ENCODE measurements at regions not wholly inside any gene's neighbourhood (a gene's known extent, or its start where the extent isn't known, plus 50 kb on each side); places are given as distances from the start of the nearest gene placed in this dataset.
"Not testable (repeated sequence)": the region's sequence is repeated elsewhere in the genome, so short reads cannot be mapped to it uniquely, and the experiment has no call there.

DNA sequence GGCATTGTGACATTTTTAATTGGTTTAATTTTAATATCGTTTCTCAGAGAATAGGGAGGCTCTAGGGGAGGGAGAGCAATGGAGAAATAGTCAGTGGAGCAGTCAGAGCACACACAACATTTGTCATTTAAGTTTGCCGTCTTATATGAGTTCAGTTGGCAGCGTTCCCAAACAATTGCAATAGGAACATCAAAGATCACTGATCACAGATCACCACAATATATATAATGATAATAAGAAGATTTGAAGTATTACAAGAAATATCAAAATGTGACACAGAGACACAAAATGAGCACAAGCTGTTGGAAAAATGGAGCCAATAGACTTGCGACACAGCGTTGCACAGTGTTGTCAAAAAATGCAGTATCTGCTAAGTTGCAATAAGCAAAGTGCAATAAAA lies 303.7 kb downstream of the CDH19 start:
- ATAC-seq, result no peak
- no peak for DNase-seq (ENCODE audit: low spot score)

DNA sequence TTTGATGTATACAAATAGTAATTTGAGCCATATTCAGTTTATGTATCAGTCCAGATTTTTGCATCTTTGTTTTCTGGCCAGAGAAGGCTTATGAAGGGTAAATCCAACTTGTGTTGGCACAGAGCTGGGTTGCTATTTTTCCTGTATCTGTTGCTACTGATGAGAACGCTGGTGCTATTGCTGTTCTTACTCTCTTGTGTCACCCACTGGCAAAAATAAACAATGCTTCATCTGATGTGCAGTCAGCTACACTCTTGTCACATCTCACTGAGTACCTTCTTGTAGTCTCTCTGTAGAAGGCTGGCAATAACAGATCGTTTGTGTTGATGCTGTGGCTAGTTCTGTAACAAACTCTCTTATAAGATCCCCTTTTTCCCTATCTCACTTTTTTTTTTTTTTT lies 323.4 kb downstream of the CDH19 start:
- DNase-seq (ENCODE audit: low spot score), result no peak
- no peak for ATAC-seq

DNA sequence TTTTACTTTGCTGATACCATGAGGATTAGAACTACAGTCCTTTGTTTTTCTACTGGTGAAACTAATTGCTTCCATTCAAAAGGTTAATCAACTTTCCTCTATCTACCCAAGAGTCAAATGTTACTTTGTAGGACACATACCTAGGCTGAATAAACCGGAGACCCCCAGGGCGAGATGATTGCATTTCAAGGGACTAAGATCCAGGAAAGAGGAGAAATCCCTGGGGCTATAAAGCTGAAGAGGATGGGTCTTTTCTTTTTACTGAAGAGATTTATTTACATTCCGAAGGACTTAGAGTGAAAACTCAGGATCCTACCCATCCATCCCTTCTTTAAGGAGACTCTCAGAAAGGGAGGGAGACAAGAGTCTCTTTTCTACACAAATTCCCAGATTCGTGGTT lies 331.9 kb downstream of the CDH19 start:
- no peak for ATAC-seq

DNA sequence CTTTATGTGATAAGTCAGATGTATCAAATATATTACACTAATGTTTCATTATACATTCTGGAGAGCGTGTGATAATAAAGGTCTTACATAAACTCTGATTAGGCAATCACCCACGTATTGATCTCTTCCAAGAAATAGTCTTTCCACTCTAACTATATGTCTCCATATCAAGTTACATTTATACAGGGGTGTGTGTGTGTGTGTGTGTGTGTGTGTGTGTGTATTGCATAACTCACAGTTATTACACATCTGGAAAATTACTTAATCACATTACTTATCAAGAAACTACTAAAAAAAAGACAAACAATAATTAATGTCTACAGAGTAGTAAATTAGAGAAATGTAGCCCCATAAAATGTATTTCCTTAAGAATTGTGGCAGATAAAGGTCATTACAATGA lies 339.8 kb downstream of the CDH19 start:
- no peak for ATAC-seq
- DNase-seq (ENCODE audit: low spot score), result no peak

More for the DNA sequence above, 331.9 kb downstream of the CDH19 start:
- no peak for DNase-seq (ENCODE audit: low spot score)

DNA sequence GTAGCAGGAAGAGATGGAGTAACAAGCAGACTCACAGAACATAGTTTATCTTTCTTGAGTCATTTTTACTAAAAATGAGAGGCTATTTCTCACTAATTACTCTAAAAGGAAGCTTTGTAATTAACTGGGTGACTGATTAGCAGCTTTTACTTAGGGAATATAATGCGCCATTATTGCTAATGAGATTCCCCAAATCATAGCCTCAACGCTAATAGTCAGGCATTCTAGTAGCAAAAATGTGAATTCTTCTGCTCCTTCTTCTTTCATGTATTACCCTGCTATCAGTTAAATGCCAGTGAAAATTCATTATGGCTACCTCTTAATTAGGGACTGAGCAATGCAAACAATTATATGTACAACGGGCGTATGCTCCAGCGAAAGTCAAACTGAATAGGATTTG lies 349.8 kb downstream of the CDH19 start:
- DNase-seq (ENCODE audit: low spot score) (no peak), ATAC-seq (no peak)

DNA sequence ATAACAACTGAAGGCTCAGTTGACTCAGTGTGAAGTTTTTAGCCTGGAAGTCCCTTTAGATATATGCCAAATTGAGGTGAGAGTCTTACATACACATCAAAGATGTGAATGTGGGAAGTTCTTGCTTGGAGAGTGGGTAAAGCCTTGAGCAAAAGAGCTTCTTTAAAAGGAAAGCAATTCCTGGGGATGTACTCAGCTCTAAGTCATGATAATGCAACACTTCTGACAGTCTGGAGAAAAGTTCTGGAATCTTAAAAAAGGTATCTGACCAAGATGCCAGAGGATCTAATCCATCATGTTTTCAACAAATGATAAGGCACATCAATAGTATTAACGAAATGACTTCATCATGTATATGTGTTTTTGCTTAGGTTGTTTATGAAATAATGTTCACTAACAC lies 351.2 kb downstream of the CDH19 start:
- DNase-seq (ENCODE audit: low spot score) (no peak), ATAC-seq (no peak)

DNA sequence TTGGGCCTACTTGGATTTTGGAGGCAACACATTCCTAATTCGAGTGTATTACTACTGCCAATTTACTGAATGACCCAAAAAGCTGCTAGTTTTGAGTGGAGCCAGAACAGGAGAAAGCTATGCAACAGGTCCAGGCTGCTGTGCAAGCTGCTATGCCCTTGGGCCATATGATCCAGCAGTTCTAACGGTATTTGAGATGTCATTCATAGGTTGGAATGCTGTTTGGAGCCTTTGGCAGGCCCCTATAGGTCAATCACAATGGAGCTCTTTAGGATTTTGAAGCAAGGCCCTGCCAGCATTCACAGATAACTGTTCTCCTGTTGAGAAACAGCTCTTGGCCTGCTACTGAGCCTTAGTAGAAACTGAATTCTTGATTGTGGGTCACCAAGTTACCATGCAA lies 368.7 kb downstream of the CDH19 start:
- ATAC-seq (no peak), DNase-seq (ENCODE audit: low spot score) (no peak)

DNA sequence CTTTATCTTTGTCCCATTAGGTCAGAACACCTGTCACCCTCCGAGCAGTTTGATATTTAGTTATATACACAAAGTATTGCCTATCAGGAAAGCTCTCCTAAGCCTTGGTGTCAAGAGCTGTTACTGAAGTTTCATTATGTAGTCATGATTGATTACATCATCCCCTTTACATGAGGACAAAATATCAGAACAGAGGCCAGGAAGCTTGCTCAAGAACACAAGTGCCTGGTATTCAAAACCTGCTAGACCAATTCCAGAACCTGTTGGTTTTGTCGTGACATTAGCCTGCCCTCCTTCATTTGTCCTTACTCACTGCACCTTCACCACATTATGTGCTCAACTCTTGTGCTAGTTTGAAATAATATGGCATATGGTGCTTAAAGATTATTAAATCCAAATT lies 377.1 kb downstream of the CDH19 start:
- ATAC-seq, result no peak
- no peak for DNase-seq (ENCODE audit: low spot score)

DNA sequence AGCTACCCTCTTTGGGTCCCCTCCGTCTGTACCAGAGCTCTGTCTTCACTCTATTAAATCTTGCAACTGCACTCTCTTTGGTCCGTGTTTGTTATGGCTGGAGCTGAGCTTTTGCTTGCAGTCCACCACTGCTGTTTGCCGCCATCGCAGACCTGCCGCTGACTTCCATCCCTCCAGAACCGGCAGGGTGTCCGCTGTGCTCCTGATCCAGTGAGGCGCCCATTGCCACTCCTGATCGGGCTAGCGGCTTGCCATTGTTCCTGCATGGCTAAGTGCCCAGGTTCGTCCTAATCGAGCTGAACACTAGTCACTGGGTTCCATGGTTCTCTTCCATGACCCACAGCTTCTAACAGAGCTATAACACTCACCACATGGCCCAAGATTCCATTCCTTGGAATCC lies 380.6 kb downstream of the CDH19 start:
- DNase-seq (ENCODE audit: low spot score); ATAC-seq: not testable (repeated sequence)

DNA sequence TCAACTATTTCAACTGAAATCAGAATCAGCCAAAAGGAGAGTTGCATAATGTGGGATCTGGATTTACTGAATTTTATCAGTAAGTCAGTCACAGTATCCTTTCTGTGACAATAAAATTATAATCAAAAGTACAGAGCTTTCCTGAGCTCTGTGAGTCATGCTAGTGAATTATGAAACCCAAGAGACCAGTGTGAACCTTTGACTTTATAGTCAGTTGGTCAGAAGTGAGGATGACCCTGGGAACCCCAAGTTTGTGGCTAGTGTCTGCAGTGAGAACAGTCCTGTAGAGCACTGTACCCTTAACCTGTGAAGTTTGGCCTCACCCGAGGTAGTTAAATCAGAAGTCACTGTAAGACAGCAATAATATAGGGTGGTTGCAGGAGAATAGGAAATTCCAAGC lies 381.7 kb downstream of the CDH19 start:
- ATAC-seq, result no peak
- DNase-seq (ENCODE audit: low spot score), result no peak

DNA sequence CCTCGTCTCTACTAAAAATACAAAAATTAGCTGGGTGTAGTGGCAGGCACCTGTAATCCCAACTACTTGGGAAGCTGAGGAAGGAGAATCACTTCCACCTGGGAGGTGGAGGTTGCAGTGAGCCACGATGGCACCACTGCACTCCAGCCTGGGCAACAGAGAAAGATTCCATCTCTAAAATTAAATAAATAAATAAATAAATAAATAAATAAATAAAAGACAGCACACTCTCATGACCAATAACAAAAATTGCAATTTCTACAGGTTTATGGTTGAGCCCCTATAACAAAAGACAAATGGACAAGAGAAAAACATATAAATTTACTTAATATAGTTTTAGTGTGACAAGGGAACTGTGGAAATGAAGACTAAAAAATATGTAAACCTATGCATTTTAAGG lies 384.1 kb downstream of the CDH19 start:
- DNase-seq (ENCODE audit: low spot score), result no peak
- ATAC-seq, result no peak

DNA sequence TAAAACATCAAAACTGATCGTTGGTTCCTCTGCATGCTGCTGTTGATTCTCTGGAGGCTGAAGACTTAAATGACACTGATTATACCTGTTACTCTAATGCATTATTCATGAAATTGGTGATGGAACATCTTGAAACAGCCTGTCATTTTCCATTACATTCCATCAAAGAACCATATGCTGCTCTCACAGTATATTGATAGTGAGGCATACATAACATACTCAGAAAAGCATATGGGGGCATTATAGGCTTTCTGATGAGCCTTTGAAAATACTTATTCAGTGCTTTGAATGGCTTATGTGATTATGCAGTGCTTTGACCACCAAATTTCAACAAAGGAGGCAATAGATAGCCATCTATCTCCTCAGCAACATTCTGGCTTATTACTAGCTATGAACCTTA lies 392.1 kb downstream of the CDH19 start:
- no peak for DNase-seq (ENCODE audit: low spot score)
- ATAC-seq, result no peak

DNA sequence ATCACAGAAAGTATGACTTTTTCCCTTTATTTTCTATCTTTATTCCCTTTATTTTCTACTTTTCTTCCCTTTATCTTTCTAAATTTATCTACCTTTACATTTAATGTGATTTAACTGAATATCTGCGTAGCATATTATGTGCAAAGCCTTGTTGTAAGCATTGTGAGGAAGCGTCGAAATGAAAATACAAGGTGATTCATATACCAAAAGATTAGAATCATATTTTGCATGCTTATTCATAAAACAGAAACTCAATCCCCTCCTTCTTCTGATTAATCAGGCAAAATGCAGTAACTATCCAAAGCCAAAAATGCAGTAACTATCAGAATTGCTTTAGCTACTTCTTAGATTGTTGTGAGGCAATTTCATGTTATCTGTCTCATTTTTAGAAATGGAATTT lies 393.0 kb downstream of the CDH19 start:
- ATAC-seq (no peak), DNase-seq (ENCODE audit: low spot score) (no peak)

DNA sequence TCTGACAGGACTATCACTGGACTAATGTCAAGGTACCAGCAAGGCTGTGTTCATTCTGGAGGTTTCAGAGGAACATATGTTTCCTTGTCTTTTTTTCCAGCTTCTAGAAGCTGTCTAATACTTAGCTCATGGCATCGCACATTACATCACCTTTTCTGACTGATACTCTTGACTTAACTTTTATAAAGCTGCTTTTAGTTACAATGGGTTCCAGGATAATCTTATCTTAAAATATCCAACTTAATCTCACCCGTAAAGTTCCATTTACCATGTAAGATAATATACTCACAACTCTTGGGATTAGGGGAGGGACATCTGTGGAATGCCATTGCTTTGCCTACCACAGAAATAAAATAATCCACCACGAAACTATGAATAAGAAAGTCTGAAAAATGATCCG lies 394.2 kb downstream of the CDH19 start:
- DNase-seq (ENCODE audit: low spot score), result no peak

DNA sequence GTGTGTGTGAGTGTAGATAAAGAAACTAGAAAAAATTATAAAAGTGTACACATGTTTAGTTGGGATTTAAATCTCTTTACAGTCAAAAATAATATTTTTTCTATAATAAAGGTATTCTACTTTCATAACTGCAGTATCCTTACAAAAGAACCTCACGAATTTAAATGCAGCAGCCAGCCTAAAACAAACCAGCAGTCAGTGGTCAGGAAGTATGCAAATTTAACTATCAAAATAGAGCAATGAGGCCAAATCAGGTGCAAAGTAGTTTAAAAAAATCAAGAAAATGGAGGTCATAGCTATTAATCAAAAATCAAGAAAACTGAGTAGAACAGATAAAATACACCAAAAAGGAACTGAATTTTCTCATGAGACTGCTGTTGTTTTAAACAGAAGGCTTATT lies 407.1 kb downstream of the CDH19 start:
- ATAC-seq, result no peak
- DNase-seq (ENCODE audit: low spot score), result no peak

More for the DNA sequence above, 394.2 kb downstream of the CDH19 start:
- no peak for ATAC-seq

DNA sequence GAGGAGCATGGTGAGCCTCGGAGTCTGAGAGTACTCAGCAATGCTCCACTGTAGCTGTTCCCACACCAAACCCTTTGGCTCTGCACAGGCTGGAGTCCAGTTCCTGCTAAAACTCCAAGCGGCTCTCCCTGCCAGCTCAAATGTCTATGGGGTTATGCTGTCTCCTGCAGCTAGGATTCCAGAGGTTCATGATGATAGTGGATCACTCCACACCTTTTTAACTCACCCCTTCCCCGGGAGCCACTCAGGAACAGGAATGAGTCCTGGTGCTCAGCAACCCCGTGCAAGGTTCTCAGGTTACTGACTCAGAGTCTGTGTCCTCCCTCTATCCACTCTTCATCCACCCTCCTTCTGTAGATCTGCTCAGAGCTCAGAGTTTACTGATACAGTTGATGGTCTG lies 410.0 kb downstream of the CDH19 start:
- DNase-seq (ENCODE audit: low spot score), result no peak
- no peak for ATAC-seq

DNA sequence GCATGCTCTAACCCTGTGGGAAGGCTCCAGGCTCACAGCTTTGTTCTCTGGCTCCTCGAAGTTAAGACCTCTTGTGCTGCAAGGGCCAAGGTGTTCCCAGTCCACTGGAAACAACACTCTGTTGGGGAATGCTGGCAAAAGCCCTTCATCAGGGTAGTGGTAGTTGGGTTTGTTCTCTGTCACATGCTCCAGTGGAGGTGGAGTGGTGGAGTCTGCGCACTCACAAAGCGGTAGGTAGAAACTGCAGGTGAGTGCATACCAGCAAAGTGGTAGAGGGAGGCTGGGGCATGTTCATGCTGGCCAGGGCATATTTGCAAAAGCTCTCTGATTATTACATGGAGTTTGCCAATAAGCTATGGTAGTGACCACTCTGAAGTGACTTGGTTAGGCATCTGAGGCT lies 410.5 kb downstream of the CDH19 start:
- no peak for DNase-seq (ENCODE audit: low spot score)
- ATAC-seq, result no peak

DNA sequence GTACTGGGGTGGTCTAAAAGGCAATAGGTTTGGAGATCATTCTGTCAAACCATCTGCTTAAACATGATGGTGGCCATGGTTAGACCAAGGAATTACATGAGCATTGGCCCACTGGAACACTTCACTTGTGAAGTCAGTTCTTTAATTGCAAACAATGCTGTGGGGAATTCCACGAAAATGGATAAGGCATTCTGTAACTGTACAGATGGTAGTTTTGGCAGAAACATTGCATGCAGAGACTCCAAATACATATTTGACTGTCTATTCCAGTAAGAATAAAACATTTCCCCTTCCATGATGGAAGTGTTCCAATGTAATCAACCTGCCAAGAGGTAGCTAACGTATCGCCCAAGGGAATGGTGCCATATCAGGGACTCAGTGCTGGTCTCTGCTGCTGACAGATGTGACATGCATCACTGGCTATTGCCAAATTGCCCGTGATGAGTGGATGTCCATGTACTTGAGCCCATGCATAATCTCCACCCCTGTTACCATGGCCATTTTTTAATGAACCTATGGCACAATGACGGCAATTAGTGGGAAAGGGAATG lies 417.9 kb downstream of the CDH7 start:
- ATAC-seq, result no peak
- DNase-seq (ENCODE audit: low spot score), result no peak

DNA sequence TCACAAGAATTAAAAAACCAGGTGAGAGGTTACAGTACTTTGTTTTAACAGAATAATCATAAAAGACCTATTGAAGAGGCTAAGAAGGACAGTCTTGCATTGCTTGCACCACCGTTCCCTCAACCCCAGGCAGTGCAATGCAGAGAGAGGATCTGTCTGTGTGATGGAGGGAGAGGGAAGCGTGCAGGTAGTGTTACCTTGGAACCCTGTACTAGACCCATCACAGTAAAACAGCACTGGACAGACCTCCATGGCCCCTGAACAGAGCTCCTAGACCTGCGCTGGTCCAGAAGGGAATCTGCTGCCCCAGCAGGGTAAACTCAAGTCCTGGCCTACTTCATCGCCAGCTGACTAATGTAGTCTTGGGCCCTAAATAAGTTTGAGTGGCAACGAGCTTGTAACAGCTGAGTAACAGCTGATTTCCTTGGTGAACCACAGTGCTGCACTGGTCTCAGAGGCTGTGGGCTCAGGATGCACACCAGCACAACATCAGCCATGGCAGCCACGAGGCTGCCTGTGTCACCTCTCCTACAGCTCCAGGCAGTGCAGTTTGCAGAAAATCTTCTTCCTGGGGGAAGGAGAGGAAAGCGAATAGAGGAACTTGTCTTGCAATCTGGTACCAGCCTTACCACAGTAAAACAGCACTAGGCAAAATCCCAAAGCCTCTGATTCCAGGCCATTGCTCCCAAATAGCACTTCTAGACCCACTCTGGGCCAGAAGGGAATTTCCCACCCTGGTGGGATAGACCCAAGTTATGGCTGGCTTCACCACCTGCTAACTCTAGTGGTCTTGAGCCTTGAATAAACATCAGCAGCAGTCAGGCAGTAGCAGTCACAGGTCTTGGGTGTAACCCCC lies 417.2 kb downstream of the CDH7 start:
- DNase-seq (ENCODE audit: low spot score), result no peak
- no peak for ATAC-seq

DNA sequence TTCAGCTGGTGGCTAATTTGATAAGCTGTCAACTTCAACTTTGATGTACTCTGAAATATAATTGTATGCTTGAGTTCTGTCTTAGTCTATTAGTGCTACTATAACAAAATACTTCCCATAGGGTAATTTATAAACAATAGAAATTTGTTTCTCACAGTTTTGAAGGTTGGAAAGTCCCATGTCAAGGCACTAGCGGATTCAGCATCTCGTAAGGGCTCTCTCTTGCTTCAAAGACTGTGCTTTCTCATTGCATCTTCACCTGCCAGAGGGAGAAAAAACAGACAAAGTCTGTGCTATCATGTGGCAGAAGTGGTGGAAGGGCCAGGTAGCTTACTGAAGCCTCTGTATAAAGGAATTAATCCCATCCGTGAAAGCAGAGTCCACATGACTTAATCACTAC lies 409.2 kb downstream of the CDH7 start:
- ATAC-seq (no peak), DNase-seq (ENCODE audit: low spot score) (no peak)

DNA sequence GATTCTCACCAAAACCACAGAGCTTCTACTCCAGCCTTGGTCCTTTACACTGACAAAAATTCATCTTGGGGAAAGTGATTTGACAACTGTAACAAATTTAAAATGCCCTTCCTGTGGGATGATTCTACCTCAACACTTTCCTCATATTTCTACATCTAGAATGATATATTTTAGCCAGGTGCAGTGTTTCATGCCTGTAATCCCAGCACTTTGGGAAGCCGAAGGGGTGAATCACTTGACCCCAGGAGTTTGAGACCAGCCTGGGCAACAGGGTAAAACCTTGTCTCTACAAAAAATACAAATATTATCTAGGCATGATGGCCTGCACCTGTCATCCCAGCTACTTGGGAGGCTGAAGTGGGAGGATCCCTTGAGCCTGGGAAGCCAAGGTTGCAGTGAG lies 408.6 kb downstream of the CDH7 start:
- no peak for DNase-seq (ENCODE audit: low spot score)
- no peak for ATAC-seq

DNA sequence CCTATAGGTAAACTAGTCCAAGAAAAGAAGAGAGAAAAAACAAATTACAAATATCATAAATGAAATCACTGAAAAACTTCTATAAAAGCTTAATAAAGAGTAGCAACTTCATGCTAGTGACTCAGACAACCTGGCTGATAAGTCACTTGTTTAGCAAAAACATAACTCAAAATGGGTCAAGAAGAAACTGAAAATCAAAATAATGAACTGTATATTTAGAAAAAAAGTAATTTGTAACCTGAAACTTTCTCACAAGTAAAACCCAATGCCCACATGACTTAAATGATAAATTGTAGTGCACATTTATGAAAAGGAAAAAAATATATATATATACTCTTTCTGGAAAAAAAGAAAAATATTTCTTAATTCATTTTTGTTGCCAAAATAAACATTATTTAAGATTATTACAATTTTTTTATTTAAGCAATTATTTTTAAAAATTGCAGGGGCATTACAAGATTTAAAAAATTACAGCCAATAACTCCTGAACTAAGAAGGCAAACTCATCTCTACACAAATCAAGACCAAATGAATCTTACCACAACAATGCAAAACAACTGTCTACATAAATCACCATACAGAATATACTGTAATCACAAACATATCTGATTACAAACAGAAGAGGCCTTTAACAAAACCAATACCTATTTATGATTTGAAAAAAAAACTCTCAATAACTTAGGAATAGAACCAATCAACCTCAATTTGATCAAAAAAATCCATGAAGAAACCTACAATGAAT lies 406.3 kb downstream of the CDH7 start:
- ATAC-seq (no peak), DNase-seq (ENCODE audit: low spot score) (no peak)
